ENCODE measurements at regions not wholly inside any gene's neighbourhood (a gene's known extent, or its start where the extent isn't known, plus 50 kb on each side); places are given as distances from the start of the nearest gene placed in this dataset.

DNA sequence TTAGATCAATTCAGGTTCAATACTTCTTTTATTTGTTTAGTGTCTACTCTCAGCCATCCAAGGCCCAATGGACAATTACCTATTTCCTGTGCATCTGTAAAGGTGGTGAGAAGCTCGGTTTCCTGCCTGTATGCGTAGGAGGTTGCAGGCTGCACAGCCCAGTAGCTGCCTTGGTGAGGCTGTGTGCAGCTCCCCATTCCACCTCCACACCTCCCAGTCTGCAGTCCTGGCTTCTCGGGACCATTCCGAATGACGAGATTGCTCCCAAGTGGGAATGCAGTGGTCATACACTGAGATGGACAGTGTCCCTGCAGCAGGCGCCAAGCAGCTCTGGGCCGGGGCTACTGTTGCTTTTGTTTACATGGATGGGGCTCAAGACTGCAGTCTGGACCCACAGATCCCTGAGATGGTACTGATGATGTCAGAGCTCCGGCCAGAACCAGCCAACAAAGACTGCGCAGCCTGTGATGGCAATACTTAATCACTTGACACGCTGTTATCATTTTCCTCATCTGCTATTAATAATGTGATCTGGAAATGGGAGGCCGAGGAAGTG is 206.1 kb upstream of the IRX1 start:
- no peaks in the 10 kb centered on the region for H4K20me1 ChIP-seq (ENCODE audit: low read length)

DNA sequence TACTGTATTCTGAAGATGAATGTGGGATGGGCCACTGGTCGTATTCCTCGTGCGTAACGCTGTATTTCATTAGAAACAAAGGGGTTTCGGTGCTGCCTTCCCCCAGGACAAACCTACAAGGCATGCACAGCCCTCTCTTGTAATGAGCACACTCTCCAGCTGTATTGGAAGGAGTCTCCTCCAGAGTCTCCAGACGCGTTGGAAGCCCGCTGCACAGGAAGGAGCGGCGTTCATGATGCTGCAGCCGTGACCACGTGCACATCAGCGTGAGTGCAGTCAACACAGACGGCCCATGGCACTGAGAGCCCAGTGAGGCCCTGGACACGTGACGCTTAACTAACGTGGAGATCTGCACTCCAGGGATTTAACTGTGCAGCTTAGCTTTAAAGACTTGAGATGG is 209.0 kb upstream of the IRX1 start:
- Histone ChIP-seq H4K20me1 (ENCODE audit: low read length) (no peaks in the 10 kb centered on the region), H2AFZ (ENCODE audit: low read length) (no peak overlapping the region), H3K4me2 (ENCODE audit: low read length) (no peak overlapping the region), H3K9me2 (replicated peaks; ENCODE audit: low read length) (no peaks in the 10 kb centered on the region), H3K27me3 (ENCODE audit: low read length) (no peaks in the 10 kb centered on the region), H3K9me3 (ENCODE audit: low read length) (no peaks in the 10 kb centered on the region), H3F3A (ENCODE audit: low read length, unreplicated experiment) (no peaks in the 10 kb centered on the region), H3K4me1 (ENCODE audit: insufficient read depth, low read length) (no peaks in the 10 kb centered on the region), H3K27ac (ENCODE audit: low read length) (no peak overlapping the region), H3K36me3 (ENCODE audit: low read depth, low read length) (no peaks in the 10 kb centered on the region), H3K79me2 (ENCODE audit: low read length) (no peaks in the 10 kb centered on the region), H3K9ac (ENCODE audit: low read length) (no peak overlapping the region), H3K4me3 (ENCODE audit: low read length) (no peak overlapping the region)
- TF ChIP-seq EZH2phosphoT487 (IDR thresholded peaks at IDR 0.05; ENCODE audit: borderline replicate concordance, low read length) (no peak), CTCF (conservative IDR thresholded peaks at IDR 0.05; ENCODE audit: low read depth, low read length) (no peak), EZH2 (IDR thresholded peaks at IDR 0.05; ENCODE audit: low read length, unreplicated experiment) (no peak)
- POLR2A ChIA-PET (ENCODE audit: unreplicated experiment) = no interaction called here
- intact Hi-C loops (cut with micrococcal nuclease) = no loop called here
- CTCF ChIA-PET = no interaction called here
- no TSS peak for BruUV-seq (replicated peaks)
- DNase-seq (no peak), ATAC-seq (no peak)

More for the DNA sequence above, 206.1 kb upstream of the IRX1 start:
- H3K4me2 ChIP-seq (ENCODE audit: low read length) = no peak overlapping the region
- no peaks in the 10 kb centered on the region for H3K27me3 ChIP-seq (ENCODE audit: low read length)
- ChIA-PET CTCF (no interaction called here), POLR2A (ENCODE audit: unreplicated experiment) (no interaction called here)
- no peak overlapping the region for H3K27ac ChIP-seq (ENCODE audit: low read length)
- intact Hi-C loops (cut with micrococcal nuclease) = no loop called here
- DNase-seq (no peak), ATAC-seq (no peak)
- H3K9me2 ChIP-seq (replicated peaks; ENCODE audit: low read length) = no peaks in the 10 kb centered on the region
- H3K9me3 ChIP-seq (ENCODE audit: low read length) = no peaks in the 10 kb centered on the region
- H3K4me3 ChIP-seq (ENCODE audit: low read length) = no peak overlapping the region
- H3K79me2 ChIP-seq (ENCODE audit: low read length) = no peaks in the 10 kb centered on the region
- no peak overlapping the region for H2AFZ ChIP-seq (ENCODE audit: low read length)
- no peaks in the 10 kb centered on the region for H3K36me3 ChIP-seq (ENCODE audit: low read depth, low read length)
- H3F3A ChIP-seq (ENCODE audit: low read length, unreplicated experiment) = no peaks in the 10 kb centered on the region
- no TSS peak for BruUV-seq (replicated peaks)
- TF ChIP-seq EZH2phosphoT487 (IDR thresholded peaks at IDR 0.05; ENCODE audit: borderline replicate concordance, low read length) (no peak), CTCF (conservative IDR thresholded peaks at IDR 0.05; ENCODE audit: low read depth, low read length) (no peak), EZH2 (IDR thresholded peaks at IDR 0.05; ENCODE audit: low read length, unreplicated experiment) (no peak)
- H3K9ac ChIP-seq (ENCODE audit: low read length) = no peak overlapping the region
- no peaks in the 10 kb centered on the region for H3K4me1 ChIP-seq (ENCODE audit: insufficient read depth, low read length)

GRCh38 chr5:3385991-3386519 is 209.6 kb upstream of the IRX1 start:
- no peak overlapping the region for H3K4me2 ChIP-seq (ENCODE audit: low read length)
- no peaks in the 10 kb centered on the region for H4K20me1 ChIP-seq (ENCODE audit: low read length)
- POLR2A ChIA-PET (ENCODE audit: unreplicated experiment) = no interaction called here
- H3K4me1 ChIP-seq (ENCODE audit: insufficient read depth, low read length) = no peaks in the 10 kb centered on the region
- no peak overlapping the region for H3K9ac ChIP-seq (ENCODE audit: low read length)
- no peaks in the 10 kb centered on the region for H3K27me3 ChIP-seq (ENCODE audit: low read length)
- H3K36me3 ChIP-seq (ENCODE audit: low read depth, low read length) = no peaks in the 10 kb centered on the region
- no TSS peak for BruUV-seq (replicated peaks)
- CTCF ChIA-PET = no interaction called here
- H3K9me2 ChIP-seq (replicated peaks; ENCODE audit: low read length) = no peaks in the 10 kb centered on the region
- no peak overlapping the region for H3K27ac ChIP-seq (ENCODE audit: low read length)
- TF ChIP-seq EZH2 (IDR thresholded peaks at IDR 0.05; ENCODE audit: low read length, unreplicated experiment) (no peak), CTCF (conservative IDR thresholded peaks at IDR 0.05; ENCODE audit: low read depth, low read length) (no peak), EZH2phosphoT487 (IDR thresholded peaks at IDR 0.05; ENCODE audit: borderline replicate concordance, low read length) (no peak)
- H3K79me2 ChIP-seq (ENCODE audit: low read length) = no peaks in the 10 kb centered on the region
- H3K9me3 ChIP-seq (ENCODE audit: low read length) = no peaks in the 10 kb centered on the region
- no peak overlapping the region for H2AFZ ChIP-seq (ENCODE audit: low read length)
- no peak overlapping the region for H3K4me3 ChIP-seq (ENCODE audit: low read length)
- intact Hi-C loops (cut with micrococcal nuclease) = no loop called here
- ATAC-seq (no peak), DNase-seq (no peak)
- no peaks in the 10 kb centered on the region for H3F3A ChIP-seq (ENCODE audit: low read length, unreplicated experiment)
